ENCODE measurements at regions not wholly inside any gene's neighbourhood (a gene's known extent, or its start where the extent isn't known, plus 50 kb on each side); places are given as distances from the start of the nearest gene placed in this dataset.

DNA sequence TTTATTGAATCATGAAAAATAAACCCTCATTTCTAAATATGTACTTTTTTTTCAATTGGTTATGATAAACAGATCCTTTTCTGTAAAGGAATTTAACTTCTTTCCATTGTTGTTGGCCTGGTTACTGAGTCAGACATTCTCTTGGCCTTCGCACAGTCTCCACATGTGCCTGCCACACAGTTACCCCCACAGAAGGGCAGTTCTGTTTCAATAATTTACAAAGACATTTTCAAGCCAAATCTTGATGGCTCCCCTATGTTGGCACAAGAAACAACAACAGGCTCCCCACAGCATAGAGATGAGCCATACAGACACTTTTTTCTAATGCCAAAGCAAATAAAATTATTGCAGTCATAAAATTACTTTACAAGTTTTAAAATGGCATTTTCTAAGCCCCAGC, 55.6 kb upstream of the BEND6 start:
- no peak overlapping the region for H2AFZ ChIP-seq (ENCODE audit: control insufficient read depth, low read depth, low read length)
- H3K27ac ChIP-seq (ENCODE audit: control insufficient read depth, insufficient read depth), result no peak overlapping the region
- H3K9me3 ChIP-seq (replicated peaks; ENCODE audit: control insufficient read depth, insufficient read depth, low read length), result no peaks in the 10 kb centered on the region
- in situ Hi-C loops (cut with MboI) (no loop called here), intact Hi-C loops (cut with micrococcal nuclease; ENCODE audit: unreplicated experiment) (no loop called here)
- CTCF ChIA-PET, result interaction anchor here (6.6 to 9.4 kb wide), 2 partner anchors 120 to 417 kb away, joined by 110 to 200 read pairs; partner anchors contain the start of gene PRIM2
- DNase-seq (ENCODE audit: low read depth, low spot score) (no peak), FAIRE-seq (peak; percentile 52), ATAC-seq (no peak)
- SMC1A ChIA-PET (ENCODE audit: uncharacterized antibody, unreplicated experiment), result no interaction called here
- no TSS peak for BruUV-seq (replicated peaks)
- no peak overlapping the region for H3K4me3 ChIP-seq
- H4K20me1 ChIP-seq (ENCODE audit: control insufficient read depth, insufficient read depth), result no peaks in the 10 kb centered on the region
- TF ChIP-seq ZNF384 (IDR thresholded peaks at IDR 0.05; ENCODE audit: borderline replicate concordance, low read depth, low read length), result no peak
- no peak for TF ChIP-seq ZZZ3 (IDR thresholded peaks at IDR 0.05; ENCODE audit: control insufficient read depth, insufficient read length, low read depth)
- no peak for TF ChIP-seq HDAC6 (IDR thresholded peaks at IDR 0.05; ENCODE audit: unreplicated experiment)
- no peak for TF ChIP-seq EGR1 (IDR thresholded peaks at IDR 0.05; ENCODE audit: borderline replicate concordance in 1 of 2, low read depth in 2 of 2, low read length in 2 of 2)
- TF ChIP-seq ZNF274 (IDR thresholded peaks at IDR 0.05; ENCODE audit: insufficient read depth, insufficient read length), result no peak
- TF ChIP-seq BHLHE40 (IDR thresholded peaks at IDR 0.05; ENCODE audit: borderline replicate concordance in 1 of 2, low read depth in 2 of 2, low read length in 1 of 2), result no peak
- TF ChIP-seq SMARCA5 (IDR thresholded peaks at IDR 0.05), result no peak
- TF ChIP-seq KAT2A (conservative IDR thresholded peaks at IDR 0.05; ENCODE audit: control insufficient read depth, low read depth, low read length), result no peak
- TF ChIP-seq, protein P1, sequence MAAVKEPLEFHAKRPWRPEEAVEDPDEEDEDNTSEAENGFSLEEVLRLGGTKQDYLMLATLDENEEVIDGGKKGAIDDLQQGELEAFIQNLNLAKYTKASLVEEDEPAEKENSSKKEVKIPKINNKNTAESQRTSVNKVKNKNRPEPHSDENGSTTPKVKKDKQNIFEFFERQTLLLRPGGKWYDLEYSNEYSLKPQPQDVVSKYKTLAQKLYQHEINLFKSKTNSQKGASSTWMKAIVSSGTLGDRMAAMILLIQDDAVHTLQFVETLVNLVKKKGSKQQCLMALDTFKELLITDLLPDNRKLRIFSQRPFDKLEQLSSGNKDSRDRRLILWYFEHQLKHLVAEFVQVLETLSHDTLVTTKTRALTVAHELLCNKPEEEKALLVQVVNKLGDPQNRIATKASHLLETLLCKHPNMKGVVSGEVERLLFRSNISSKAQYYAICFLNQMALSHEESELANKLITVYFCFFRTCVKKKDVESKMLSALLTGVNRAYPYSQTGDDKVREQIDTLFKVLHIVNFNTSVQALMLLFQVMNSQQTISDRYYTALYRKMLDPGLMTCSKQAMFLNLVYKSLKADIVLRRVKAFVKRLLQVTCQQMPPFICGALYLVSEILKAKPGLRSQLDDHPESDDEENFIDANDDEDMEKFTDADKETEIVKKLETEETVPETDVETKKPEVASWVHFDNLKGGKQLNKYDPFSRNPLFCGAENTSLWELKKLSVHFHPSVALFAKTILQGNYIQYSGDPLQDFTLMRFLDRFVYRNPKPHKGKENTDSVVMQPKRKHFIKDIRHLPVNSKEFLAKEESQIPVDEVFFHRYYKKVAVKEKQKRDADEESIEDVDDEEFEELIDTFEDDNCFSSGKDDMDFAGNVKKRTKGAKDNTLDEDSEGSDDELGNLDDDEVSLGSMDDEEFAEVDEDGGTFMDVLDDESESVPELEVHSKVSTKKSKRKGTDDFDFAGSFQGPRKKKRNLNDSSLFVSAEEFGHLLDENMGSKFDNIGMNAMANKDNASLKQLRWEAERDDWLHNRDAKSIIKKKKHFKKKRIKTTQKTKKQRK (IDR thresholded peaks at IDR 0.05; ENCODE audit: low read depth, low read length), result no peak
- TF ChIP-seq SUPT20H (IDR thresholded peaks at IDR 0.05; ENCODE audit: borderline replicate concordance, control insufficient read depth, low read depth, low read length), result no peak
- H3K4me1 ChIP-seq (ENCODE audit: control insufficient read depth, insufficient read depth, low read length), result no peaks in the 10 kb centered on the region
- no peaks in the 10 kb centered on the region for H3K27me3 ChIP-seq (replicated peaks in 1 of 2; ENCODE audit: control insufficient read depth in 2 of 2, insufficient read depth in 2 of 2, low read length in 1 of 2)
- H3K36me3 ChIP-seq (ENCODE audit: control insufficient read depth in 2 of 2, insufficient read depth in 2 of 2, low read length in 1 of 2), result no peaks in the 10 kb centered on the region
- no peak overlapping the region for H3K9ac ChIP-seq (ENCODE audit: control insufficient read depth, insufficient read depth, low read length)
- H3K4me2 ChIP-seq (ENCODE audit: control insufficient read depth, insufficient read depth), result no peak overlapping the region
- H3K79me2 ChIP-seq (ENCODE audit: control insufficient read depth, insufficient read depth, low read length), result no peaks in the 10 kb centered on the region
- WGBS (ENCODE audit: insufficient coverage, insufficient replicate concordance, low lambda C conversion rate, missing lambda C conversion rate), result 100% methylated on average over 1 of the region's 1 CpG
- POLR2A ChIA-PET, result no interaction called here
- RAD21 ChIA-PET (ENCODE audit: unreplicated experiment), result interaction anchor here (1.2 kb wide), 1 partner anchor 417 kb away, joined by 3 read pairs; no protein-coding TSS in a partner anchor
